ENCODE measurements at regions not wholly inside any gene's neighbourhood (a gene's known extent, or its start where the extent isn't known, plus 50 kb on each side); places are given as distances from the start of the nearest gene placed in this dataset.
A peak's percentile ranks its signal among the peaks of the same experiment; 100 is the strongest.

- DNase-seq: no peak
These were observed 158.3 kb upstream of the PIEZO2 start for GRCh38 chr18:11307716-11308115.

GRCh38 chr18:11305507-11305906 is 156.1 kb upstream of the PIEZO2 start:
- DNase-seq: no peak

GRCh38 chr18:11304928-11305327 is 155.6 kb upstream of the PIEZO2 start:
- DNase-seq: no peak

- no peak for DNase-seq
These were observed 147.6 kb upstream of the PIEZO2 start for GRCh38 chr18:11296946-11297345.

- DNase-seq: no peak
These were observed 144.4 kb upstream of the PIEZO2 start for GRCh38 chr18:11293794-11294193.

- no peak for DNase-seq
These were observed 141.4 kb upstream of the PIEZO2 start for GRCh38 chr18:11290786-11291185.

GRCh38 chr18:11289248-11289647 is 139.9 kb upstream of the PIEZO2 start:
- DNase-seq: no peak

GRCh38 chr18:11288401-11288800 is 139.0 kb upstream of the PIEZO2 start:
- no peak for DNase-seq

- DNase-seq: no peak
These were observed 137.1 kb upstream of the PIEZO2 start for GRCh38 chr18:11286431-11286830.

- DNase-seq: no peak
These were observed 135.4 kb upstream of the PIEZO2 start for GRCh38 chr18:11284811-11285210.

GRCh38 chr18:11284349-11284748 is 135.0 kb upstream of the PIEZO2 start:
- no peak for DNase-seq

- DNase-seq: no peak
These were observed 134.3 kb upstream of the PIEZO2 start for GRCh38 chr18:11283479-11284161.

- DNase-seq: no peak
These were observed 130.1 kb upstream of the PIEZO2 start for GRCh38 chr18:11279461-11279860.

- DNase-seq: no peak
These were observed 127.3 kb upstream of the PIEZO2 start for GRCh38 chr18:11276678-11277077.

- no peak for DNase-seq
These were observed 124.9 kb upstream of the PIEZO2 start for GRCh38 chr18:11274144-11274794.

GRCh38 chr18:11272516-11272915 is 123.1 kb upstream of the PIEZO2 start:
- DNase-seq: no peak

- DNase-seq: no peak
These were observed 122.6 kb upstream of the PIEZO2 start for GRCh38 chr18:11271954-11272353.

- DNase-seq: no peak
These were observed 119.9 kb upstream of the PIEZO2 start for GRCh38 chr18:11269257-11269656.

GRCh38 chr18:11268741-11269233 is 119.4 kb upstream of the PIEZO2 start:
- DNase-seq: no peak

- no peak for DNase-seq
These were observed 118.8 kb upstream of the PIEZO2 start for GRCh38 chr18:11268153-11268552.

- DNase-seq: no peak
These were observed 117.6 kb upstream of the PIEZO2 start for GRCh38 chr18:11266781-11267480.

GRCh38 chr18:11261486-11261885 is 112.1 kb upstream of the PIEZO2 start:
- DNase-seq: no peak

GRCh38 chr18:11260961-11261461 is 111.6 kb upstream of the PIEZO2 start:
- DNase-seq: peak; percentile 54

All from NCI-H524 treated with DMSO at 0.1 percent for 48 hours (cell line).